NOMO-1 treated with DMSO at 0.1 percent for 48 hours (cell line): ENCODE measurements at regions not wholly inside any gene's neighbourhood (a gene's known extent, or its start where the extent isn't known, plus 50 kb on each side); places are given as distances from the start of the nearest gene placed in this dataset.
A peak's percentile ranks its signal among the peaks of the same experiment; 100 is the strongest.
"Not testable (repeated sequence)": the region's sequence is repeated elsewhere in the genome, so short reads cannot be mapped to it uniquely, and the experiment has no call there.

Experiments used
- DNase-seq: peaks from one replicate; lab custom pipeline; 2025; ENCODE audit not compliant: unreplicated experiment; lab: John Stamatoyannopoulos, UW

DNA sequence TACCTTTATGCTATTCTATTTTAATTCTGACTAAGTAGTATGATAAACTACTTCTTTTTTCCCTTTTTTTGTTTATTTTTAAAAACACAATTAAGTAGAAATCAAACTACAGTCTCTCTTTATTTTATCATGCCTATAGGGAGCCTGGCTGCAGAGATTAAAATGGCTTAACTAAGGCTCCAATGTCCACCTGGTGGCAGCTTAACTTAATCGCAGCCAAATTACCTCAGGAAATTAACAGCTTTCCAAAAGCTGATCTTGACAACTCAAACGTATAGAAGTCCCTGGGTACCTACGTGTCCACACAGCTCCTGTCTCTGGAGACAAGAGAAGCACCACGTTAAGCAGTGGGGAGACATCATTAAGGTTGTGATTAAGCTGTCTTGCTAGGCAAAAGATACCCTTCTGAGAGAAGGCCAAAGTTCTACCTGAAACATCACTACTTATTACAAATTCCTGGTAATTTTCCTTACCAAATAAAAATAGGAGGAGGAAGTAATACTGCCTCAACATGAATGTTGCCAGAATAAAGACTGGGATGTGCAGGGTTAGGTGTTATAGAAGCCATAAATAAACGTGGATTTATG lies 63.2 kb upstream of the SNX19 start:
- DNase-seq: no peak

DNA sequence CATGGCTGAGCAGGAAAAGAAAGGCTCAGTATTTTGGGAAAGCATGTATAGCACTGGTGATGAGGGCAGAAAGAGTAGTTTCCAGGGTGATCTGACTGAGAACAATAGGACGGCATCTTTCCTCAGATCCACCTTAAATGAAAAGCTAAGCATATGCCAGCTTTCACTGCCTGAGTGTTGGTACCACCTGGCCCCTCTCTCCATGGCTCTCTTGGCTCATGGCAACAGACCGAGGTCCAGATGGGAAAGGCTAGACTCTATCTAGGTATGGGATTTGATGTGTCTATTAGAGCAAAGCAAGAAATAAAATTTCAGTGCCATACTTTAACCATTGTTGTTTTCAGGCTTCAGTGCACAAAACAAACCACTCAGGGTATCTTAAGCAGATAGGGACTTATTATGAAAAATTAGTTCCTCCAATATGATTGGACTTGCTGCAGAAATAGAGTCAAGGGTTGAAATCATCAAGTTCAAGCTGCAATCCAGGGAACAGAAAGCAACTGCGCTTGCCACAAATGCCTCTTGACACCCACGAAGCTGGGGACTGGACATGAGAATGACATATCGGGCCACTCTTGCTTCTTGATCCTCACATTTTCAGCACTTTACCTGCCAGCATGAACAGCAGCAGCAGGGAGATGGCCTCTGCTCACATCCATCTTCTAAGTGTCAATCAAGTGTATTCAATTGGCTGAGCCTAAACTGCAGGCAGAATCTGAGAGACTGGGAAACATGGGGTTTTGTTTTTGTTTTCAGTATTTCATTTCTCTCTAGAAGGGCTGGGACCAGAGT lies 64.0 kb upstream of the SNX19 start:
- no peak for DNase-seq

GRCh38 chr11:130984241-130984640 lies 68.0 kb upstream of the SNX19 start:
- not testable (repeated sequence) for DNase-seq

- DNase-seq: no peak
These were observed 76.5 kb upstream of the SNX19 start for GRCh38 chr11:130992788-130993187.

- DNase-seq: no peak
These were observed 77.8 kb upstream of the SNX19 start for GRCh38 chr11:130994043-130994442.

DNA sequence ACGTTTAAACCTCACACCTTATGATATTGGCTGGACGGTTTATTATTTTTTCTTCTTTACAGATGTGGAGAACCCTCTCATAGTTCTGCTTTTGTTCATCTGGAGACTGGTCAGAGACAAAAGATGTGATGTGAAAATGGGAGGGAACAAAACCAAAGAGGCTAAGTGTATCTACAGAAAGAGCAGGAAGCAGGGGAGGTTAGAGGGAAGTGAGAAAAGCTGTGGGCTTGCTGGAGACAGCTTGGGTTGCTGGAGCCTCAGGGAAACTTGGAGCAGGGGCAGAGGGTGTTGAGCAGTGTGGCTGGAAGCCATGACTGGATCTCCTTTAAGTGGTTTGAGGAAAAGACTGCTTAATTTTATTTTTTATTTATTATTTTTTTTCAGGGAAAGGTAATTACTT lies 79.0 kb upstream of the SNX19 start:
- peak; percentile 25 for DNase-seq

GRCh38 chr11:130997278-130997677 lies 81.0 kb upstream of the SNX19 start:
- DNase-seq: no peak

DNA sequence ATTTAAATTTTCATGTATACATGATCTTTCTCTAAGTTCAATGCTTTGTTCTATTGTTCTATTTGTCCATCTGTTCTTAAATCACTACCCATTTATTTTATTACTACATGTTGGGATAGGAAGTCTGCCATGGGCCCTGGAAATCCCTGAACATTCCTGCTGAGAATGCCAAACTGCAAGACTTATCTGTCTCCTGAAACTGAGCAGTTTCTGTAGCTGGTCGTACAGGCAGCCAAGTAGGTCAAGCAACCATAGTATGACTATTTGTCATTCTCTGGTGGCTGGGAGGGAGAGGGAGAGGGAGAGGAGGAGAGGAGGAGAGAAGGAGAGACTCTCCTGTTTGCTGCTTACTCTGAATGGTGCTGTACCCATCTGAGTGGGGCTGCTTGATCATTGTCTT lies 82.8 kb upstream of the SNX19 start:
- no peak for DNase-seq

- no peak for DNase-seq
These were observed 83.9 kb upstream of the SNX19 start for GRCh38 chr11:130999992-131000770.

DNA sequence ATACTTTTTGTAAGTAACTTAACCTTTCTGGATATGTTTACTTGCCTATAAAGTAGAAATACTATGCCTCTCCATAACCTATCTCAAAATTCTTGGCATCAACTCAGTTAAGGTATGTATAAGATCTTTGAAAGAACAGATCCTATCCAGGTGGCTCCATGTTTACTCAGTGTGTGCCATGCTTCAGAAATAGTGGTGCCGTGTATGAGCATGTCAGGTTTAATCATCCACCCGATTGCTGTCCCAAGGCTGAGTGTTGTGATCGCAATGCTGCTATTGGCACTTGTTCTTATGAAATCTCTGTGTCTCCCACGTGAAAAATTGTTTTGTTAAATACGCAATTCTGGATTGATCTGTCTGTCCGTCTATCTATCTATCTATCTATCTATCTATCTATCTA lies 85.9 kb upstream of the SNX19 start:
- DNase-seq: no peak

GRCh38 chr11:131005829-131006228 lies 89.5 kb upstream of the SNX19 start:
- DNase-seq: no peak

DNA sequence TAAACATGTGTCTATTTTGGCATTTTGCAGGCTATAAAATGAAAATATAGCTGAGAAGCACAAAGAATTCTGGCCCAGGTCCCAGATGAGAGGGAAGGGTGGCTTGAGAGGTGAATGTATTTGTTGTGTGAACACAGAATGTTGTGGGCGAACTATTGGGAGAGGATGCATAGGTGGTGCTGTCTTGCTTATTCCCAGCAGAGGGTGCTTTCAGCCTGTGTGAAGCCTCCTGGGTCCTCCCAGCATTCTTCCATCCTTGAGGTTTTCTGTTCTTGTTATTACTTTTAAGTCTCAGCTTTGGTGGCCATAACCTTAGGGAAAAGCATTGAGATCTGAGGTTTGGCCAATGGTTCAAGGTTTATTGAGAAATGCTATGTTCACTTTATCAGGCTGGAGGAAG lies 108.7 kb upstream of the SNX19 start:
- no peak for DNase-seq

GRCh38 chr11:131025421-131026125 lies 109.3 kb upstream of the SNX19 start:
- DNase-seq: no peak

- DNase-seq: no peak
These were observed 111.2 kb upstream of the SNX19 start for GRCh38 chr11:131027491-131027890.

GRCh38 chr11:131033151-131033651 lies 116.9 kb upstream of the SNX19 start:
- no peak for DNase-seq

DNA sequence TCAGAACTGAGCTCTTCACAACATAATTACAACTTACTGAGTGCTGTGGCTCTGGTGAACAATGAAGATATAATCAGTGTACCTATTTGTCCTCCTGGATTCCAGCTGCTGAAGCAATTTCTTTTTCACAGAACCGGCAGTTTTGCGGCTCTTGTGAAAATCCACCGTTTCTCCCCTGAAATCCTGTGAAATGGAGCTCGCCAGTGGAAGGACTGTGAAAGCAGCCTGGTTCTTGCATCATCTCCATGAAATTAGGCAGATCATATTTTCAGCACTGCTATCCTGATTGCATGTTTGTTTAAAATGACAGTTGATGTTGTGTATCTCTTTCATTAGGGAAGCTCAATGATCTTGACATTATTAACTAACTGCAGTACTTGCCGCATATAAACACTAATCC lies 120.2 kb upstream of the SNX19 start:
- DNase-seq: no peak

DNA sequence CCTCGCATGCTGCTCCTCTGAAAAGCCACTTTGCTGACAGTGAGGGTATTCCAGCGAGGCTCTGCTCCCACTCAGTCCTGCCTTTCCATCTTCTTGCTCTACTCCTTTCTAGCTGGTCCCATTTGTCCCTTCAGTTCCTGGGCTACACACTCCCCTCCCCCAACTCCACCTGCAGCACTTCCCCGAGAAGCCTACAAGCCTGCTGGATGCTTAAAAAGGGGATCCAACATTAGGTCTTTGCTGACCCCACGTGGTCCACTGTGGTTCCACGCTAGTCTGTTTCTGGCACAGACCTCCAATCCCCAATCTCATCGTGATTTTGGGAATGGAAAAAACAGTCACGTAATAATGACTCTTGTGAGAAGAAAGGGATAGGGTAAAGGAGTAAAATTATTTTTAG lies 121.6 kb upstream of the SNX19 start:
- DNase-seq: no peak

DNA sequence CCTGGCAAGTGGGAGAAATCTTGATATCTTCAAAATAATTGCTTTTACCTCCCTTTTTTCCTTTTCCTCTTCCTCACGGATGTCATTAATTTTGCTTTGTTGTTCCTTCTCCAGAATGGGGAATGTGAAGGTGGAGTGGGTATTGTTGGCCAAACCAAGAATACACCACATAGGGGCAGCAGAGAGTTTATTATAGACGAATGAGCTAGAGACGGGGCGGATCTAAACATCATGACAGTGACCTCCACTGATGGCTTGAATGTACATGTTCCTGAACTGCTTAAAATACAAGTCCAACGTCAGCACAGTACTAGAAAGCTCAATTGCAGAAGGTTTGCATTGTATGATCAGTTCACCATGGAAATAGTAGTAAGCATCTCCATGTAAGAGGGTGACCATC lies 122.3 kb upstream of the SNX19 start:
- DNase-seq: no peak

DNA sequence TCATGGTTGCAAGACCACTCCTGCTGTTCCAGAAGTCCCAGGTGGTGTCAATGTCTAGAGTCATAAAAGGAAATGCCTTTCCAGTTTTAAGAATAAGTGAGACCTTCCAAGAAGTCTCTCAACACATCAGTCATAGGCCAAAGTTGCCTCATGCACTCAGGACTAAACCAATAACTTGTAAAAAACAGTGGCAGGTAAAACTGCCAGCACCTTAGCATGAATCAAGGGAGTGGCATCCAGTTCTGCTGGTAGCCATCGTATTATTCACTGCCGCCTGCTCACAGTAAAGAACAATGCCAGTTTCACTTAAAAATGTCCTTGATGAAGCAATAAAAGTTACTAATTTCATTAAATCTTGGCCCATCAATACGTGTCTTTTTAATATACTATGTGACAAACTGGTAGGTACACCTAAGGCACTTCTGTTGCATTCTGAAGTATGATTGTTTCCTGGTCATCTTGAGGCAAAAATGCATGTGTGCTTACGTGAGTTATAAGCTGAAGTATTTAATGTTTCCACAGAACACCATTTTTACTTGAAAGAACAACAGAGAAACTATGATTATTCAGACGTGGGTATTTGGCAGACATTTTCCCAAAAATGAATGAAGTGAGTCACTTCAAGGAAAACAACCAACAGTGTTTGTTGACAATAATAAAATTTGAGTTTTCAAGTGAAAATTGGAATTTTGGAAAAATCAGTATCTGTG lies 125.2 kb upstream of the SNX19 start:
- DNase-seq: no peak

DNA sequence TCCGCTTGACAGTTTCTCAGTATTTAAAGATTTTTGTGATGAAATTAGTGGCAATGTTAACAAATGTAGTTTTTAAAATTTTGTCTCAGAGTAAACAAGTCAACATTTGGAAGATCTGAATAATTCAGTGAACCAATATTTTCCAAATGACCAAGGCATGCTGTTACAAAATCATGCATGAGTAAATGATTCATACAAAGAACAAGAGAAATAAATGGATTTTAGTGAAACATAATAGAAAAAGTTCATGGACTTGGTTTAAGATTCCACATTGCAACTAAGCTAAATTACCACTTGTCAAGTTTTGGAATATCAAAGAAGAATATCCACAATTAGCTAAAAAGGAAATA lies 125.7 kb upstream of the SNX19 start:
- no peak for DNase-seq

DNA sequence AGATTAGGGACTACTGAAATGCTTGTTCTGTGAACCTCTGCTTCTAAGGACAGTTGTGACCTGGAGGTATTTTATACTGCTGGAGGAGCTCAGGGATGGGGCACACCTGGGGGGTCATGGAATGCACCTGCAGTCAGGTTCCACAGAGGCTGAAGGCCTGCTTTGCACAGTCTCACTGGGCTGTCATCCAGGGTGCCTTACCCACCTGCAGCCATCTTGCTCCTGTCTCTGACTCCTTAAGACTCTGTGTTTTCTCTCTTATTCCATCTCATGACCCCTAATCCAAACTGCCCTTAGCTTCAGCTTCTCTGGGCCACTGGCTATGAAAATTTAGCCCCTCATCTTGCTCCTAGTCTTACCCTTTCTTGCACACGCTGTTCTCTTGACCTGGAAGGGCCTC lies 127.0 kb upstream of the SNX19 start:
- DNase-seq: no peak
